H1 (cell line): ENCODE measurements at regions not wholly inside any gene's neighbourhood (a gene's known extent, or its start where the extent isn't known, plus 50 kb on each side); places are given as distances from the start of the nearest gene placed in this dataset.
"Not testable (repeated sequence)": the region's sequence is repeated elsewhere in the genome, so short reads cannot be mapped to it uniquely, and the experiment has no call there.

Experiments used
- BRCA1 ChIP-seq: IDR thresholded peaks from 2 replicates; pipeline ENCODE4 v1.6.1; 2012; ENCODE audit warnings: low read depth, low read length, improper control_type of control experiment
- CTCF ChIP-seq, 3 experiments: IDR thresholded peaks; 1 replicate in 2 of 3; 2 replicates in 1 of 3; pipeline versions ENCODE4 v1.5.1 to v1.6.1; 2011; ENCODE audit warnings: low read length in 3 of 3, mild to moderate bottlenecking in 3 of 3, inconsistent platforms in 2 of 3, low read depth in 1 of 3, moderate library complexity in 1 of 3; ENCODE audit not compliant: insufficient read depth in 1 of 3; ENCODE audit errors: control extremely low read depth in 1 of 3
- GTF2F1 ChIP-seq: IDR thresholded peaks from 2 replicates; pipeline ENCODE4 v1.6.1; 2012; ENCODE audit warnings: low read depth, low read length, improper control_type of control experiment, borderline replicate concordance
- JUND ChIP-seq: IDR thresholded peaks from 2 replicates; pipeline ENCODE4 v1.6.1; 2011; ENCODE audit warnings: mild to moderate bottlenecking, improper control_type of control experiment, low read length
- KDM1A ChIP-seq: fragments of 200-600, 300-600 bp; sonication (generic); IDR thresholded peaks from 2 replicates; pipeline ENCODE4 v1.7.1; 2016; ENCODE audit warnings: mild to moderate bottlenecking, low read length, borderline replicate concordance
- POLR2A ChIP-seq, 2 experiments: IDR thresholded peaks; 1 replicate in 1 of 2; 2 replicates in 1 of 2; pipeline ENCODE4 v1.6.1; 2011; ENCODE audit warnings: low read depth in 2 of 2, low read length in 2 of 2, mild to moderate bottlenecking in 2 of 2; ENCODE audit errors: control extremely low read depth in 1 of 2
- POLR2AphosphoS5 ChIP-seq: IDR thresholded peaks from 2 replicates; pipeline ENCODE4 v1.6.1; 2011; ENCODE audit warnings: low read depth, low read length
- SP1 ChIP-seq: IDR thresholded peaks from 2 replicates; pipeline ENCODE4 v1.6.1; 2011; ENCODE audit warnings: low read depth, low read length
- TAF1 ChIP-seq: IDR thresholded peaks from 2 replicates; pipeline ENCODE4 v1.6.1; 2011; ENCODE audit warnings: mild to moderate bottlenecking, low read depth, low read length
- YY1 ChIP-seq: IDR thresholded peaks from 2 replicates; pipeline ENCODE4 v1.6.1; 2011; ENCODE audit warnings: low read depth, mild to moderate bottlenecking, low read length
- TF ChIP-seq, protein P1 (sequence below): IDR thresholded peaks from 2 replicates; pipeline ENCODE4 v1.6.1; 2011; ENCODE audit warnings: low read length, improper control_type of control experiment

GRCh38 chr2:87559735-87560134, 188.2 kb upstream of the PLGLB2 start:
- not testable (repeated sequence) for TF ChIP-seq CTCF (IDR thresholded peaks at IDR 0.05; ENCODE audit: control extremely low read depth in 1 of 3, insufficient read depth in 1 of 3, low read depth in 1 of 3, low read length in 3 of 3); JUND; POLR2AphosphoS5; SP1; TAF1; YY1; BRCA1; POLR2A (IDR thresholded peaks at IDR 0.05; ENCODE audit: control extremely low read depth in 1 of 2, low read depth in 2 of 2, low read length in 2 of 2); GTF2F1; KDM1A
- TF ChIP-seq, protein P1, sequence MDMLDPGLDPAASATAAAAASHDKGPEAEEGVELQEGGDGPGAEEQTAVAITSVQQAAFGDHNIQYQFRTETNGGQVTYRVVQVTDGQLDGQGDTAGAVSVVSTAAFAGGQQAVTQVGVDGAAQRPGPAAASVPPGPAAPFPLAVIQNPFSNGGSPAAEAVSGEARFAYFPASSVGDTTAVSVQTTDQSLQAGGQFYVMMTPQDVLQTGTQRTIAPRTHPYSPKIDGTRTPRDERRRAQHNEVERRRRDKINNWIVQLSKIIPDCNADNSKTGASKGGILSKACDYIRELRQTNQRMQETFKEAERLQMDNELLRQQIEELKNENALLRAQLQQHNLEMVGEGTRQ, result not testable (repeated sequence)
